ENCODE measurements at regions not wholly inside any gene's neighbourhood (a gene's known extent, or its start where the extent isn't known, plus 50 kb on each side); places are given as distances from the start of the nearest gene placed in this dataset.

GRCh38 chr9:29659736-29660135 lies 2086.5 kb upstream of the C9orf72 start:
- DNase-seq (ENCODE audit: low read depth in 2 of 2) = no peak

GRCh38 chr9:29668732-29669131 lies 2095.5 kb upstream of the C9orf72 start:
- no peak for DNase-seq (ENCODE audit: low read depth in 2 of 2)

DNA sequence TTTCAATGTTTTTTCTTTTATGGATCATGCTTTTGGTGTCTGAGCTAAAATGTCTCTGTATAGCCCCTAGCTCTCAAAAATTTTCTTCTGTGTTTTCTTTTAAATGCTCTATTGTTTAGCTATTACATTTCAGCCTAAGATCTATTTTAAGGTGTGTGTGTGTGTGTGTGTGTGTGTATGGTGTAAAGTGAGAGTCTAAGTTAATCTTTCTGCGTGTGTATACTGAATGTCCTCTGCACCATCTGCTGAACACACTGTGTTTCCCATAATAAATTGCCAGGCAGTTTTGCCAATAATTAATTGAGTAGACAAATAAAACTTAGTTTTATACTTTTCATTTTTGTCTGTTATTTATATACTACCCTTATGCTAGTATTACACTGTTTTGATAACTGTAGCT lies 2096.3 kb upstream of the C9orf72 start:
- no peak for DNase-seq (ENCODE audit: low read depth in 2 of 2)

DNA sequence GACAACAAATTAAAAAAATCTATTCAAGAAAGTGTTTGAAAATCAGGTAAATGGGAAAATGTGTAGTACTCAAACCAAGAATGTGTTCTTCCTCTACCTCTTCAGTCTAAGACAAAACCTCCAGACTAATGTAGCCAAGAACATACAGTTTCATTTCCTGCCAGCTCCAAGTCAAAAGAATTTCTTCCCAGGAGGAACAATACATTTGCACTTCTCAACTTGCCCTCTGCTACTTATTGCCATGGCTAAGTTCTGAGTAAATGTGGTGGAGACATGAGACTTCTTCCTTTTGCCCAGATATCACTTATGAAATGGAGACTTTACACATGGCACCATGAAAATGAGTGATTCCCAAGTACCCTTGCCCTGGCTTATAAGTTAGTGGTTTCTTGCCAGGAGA lies 2112.2 kb upstream of the C9orf72 start:
- DNase-seq (ENCODE audit: low read depth in 2 of 2) = no peak

DNA sequence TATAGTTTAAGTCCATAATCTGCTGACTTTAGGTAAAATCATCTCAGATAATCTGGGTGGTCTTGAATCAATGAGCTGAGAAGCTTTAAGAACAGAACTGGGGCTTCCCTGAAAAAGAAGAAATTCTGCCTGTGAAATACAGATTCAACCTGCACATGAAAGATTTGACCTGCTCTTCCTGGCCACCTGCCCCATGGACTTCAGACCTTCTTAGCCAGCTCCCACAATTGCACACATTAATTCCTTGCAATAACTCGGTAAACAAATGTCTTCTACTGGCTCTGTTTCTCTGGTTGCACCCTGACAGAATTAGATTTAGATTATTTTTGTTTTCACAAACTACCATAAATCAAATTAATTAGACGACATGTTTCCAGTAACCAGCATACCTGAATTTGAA lies 2117.9 kb upstream of the C9orf72 start:
- no peak for DNase-seq (ENCODE audit: low read depth in 2 of 2)

- DNase-seq (ENCODE audit: low read depth in 2 of 2) = no peak
Observed at GRCh38 chr9:29691758-29692407, 2118.6 kb upstream of the C9orf72 start.

DNA sequence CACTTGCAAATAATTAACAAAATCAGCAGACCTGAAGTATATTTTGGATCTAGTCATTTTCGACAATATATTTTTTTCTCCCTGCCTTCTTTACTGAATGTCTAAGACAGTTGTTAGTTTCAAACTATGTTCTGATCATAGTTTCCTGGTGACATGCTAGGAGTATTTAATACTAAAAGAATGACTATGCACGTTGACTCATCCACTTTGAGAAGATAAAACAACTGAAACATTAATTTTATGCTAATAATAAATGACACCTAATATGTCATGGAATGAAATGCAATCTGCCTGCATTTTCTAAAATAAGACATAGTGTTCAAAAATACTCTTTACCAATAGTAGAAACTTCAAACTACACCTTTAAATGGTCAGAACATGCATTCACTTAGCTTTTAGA lies 2123.7 kb upstream of the C9orf72 start:
- DNase-seq (ENCODE audit: low read depth in 2 of 2) = no peak

DNA sequence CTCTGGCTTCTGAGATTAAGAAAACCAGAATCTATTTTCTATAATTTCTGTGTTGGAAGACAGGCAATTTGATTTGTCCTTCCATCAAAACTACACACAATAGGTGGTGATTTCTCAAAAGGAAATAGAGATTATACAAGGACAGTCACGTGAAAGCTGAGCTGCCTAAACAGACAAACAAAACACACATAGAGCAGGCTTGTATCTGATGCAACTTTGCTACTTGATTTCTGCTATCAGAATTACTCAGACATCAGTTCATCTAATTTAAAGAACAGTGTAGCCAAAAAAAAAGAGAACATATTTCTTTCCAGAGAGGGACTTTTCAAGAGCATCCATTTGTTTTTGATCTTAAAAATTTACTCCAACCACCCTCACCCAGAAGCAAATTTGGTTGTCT lies 2128.3 kb upstream of the C9orf72 start:
- DNase-seq (ENCODE audit: low read depth in 2 of 2) = no peak

GRCh38 chr9:29701971-29702370 lies 2128.7 kb upstream of the C9orf72 start:
- DNase-seq (ENCODE audit: low read depth in 2 of 2) = no peak

- no peak for DNase-seq (ENCODE audit: low read depth in 2 of 2)
Observed at GRCh38 chr9:29714860-29715259, 2141.6 kb upstream of the C9orf72 start.

DNA sequence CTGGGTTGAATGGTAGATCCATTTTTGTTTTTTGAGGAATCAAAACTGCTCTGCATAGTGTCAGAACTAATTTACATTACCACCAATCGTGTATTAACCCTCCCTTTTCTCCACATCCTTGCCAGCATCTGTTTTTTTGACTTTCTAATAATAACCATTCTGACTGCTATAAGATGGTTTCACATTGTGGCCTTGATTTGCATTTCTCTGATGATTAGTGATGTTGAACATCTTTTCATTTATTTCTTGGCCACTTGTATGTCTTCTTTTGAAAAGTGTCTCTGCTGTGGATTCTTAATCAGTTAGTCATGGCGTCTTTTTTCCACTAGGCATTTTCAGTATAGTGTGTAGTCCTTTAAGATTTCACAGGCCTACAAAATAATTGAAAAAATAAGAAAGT lies 2144.3 kb upstream of the C9orf72 start:
- no peak for DNase-seq (ENCODE audit: low read depth in 2 of 2)

DNA sequence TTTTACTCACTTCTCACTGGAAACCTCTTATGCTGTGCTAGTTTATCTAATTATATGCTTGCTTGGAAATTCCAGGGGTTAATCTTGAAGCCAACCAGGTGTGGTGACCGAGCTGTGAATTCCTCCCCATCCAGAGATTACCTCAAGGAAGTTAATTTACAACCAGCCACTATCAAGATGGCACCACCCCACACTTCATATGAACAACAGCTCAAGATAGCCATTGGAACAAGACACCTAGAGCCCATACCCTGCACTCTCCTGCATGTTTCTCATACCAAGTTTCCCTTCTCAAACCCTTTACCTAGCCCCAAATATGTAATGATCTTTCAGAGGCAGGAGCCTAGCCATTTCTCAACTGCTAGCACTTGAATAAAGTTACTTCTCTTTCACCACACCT lies 2156.9 kb upstream of the C9orf72 start:
- DNase-seq (ENCODE audit: low read depth in 2 of 2) = no peak

GRCh38 chr9:29740518-29740917 lies 2167.2 kb upstream of the C9orf72 start:
- no peak for DNase-seq (ENCODE audit: low read depth in 2 of 2)

DNA sequence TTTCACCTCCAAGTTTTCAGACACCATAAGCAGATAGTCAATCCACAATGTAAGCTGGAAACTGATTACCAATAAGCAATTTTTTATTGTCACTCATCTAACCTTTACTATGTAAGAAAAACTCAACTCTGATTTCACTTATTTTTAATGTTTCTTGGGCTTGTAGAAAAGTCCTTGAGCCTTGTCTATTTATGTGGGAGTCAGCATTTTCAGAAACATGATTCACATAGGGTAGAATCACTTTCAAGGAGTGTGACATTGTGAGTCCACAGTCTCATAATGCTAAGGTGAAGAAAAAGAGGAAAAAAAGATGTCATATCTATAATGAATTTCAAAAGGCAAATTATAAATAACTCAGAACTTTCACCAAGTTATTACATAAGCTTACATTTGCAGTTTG lies 2167.9 kb upstream of the C9orf72 start:
- DNase-seq (ENCODE audit: low read depth in 2 of 2) = no peak

GRCh38 chr9:29750062-29750461 lies 2176.8 kb upstream of the C9orf72 start:
- no peak for DNase-seq (ENCODE audit: low read depth in 2 of 2)

GRCh38 chr9:29751226-29751625 lies 2177.9 kb upstream of the C9orf72 start:
- no peak for DNase-seq (ENCODE audit: low read depth in 2 of 2)

- no peak for DNase-seq (ENCODE audit: low read depth in 2 of 2)
Observed at GRCh38 chr9:29753638-29754037, 2180.4 kb upstream of the C9orf72 start.

DNA sequence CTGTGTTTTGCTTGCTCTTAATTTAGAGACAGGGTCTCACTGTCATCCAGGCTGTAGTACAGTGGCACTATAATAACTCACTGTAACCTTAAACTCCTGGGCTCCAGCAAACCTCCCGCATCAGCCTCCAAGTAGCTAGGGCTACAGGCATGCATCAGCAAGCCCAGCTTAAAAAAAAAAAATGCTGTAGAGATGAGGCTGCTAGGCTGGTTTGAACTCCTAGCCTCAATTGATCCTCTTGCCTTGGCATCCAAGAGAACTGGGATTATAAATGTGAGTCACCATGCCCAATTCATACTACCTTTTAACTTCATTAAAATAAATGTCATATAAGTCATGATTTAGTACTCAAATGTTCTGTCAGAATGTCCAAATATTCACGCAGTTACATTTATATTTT lies 2195.7 kb upstream of the C9orf72 start:
- DNase-seq (ENCODE audit: low read depth in 2 of 2) = no peak

- no peak for DNase-seq (ENCODE audit: low read depth in 2 of 2)
Observed at GRCh38 chr9:29773676-29774075, 2200.4 kb upstream of the C9orf72 start.

DNA sequence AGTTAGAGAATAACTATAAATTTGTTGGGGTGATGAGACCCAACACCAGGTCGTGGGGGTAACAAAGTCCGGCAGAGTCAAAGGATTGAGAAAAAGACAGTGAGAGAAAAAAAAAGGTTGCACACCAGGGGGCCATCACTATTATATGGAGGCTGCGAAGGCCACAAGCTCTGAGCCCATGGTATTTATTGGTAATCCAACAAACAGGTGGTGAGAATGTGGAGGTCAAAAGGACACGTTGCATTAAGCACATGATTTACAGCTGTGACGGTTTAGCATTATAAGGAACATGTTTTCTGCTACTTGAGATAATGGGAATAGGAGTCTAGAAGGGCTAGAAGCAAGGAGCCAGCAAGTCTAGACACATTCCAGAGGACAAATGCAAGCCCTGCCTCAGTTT lies 2202.2 kb upstream of the C9orf72 start:
- no peak for DNase-seq (ENCODE audit: low read depth in 2 of 2)

DNA sequence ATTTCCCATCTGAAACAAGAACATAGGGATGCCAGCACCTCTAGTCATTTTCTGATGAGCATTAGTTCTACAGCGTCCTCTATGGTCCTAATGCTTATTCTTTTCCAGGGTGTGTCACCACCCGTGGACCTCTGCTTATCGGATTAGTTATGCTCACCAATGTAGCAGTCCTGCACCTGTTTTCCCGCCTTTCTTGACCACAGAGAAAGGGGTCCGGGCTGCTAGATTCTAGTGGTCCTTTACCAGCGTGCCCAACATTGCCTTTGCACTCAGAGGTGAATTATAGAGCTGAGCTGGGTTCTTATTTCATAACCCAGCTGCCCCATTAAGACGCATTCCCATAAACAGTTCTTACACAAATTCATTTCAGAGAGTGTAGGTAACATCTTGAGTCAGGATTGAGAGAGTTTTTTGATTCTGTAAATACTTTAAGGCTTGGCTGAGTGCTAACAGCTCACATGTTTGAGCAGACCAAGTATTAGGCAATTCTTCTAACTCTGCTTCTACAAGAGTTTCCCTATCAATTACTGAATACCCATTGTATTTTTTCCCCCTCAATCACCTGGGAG lies 2205.1 kb upstream of the C9orf72 start:
- no peak for DNase-seq (ENCODE audit: low read depth in 2 of 2)

DNA sequence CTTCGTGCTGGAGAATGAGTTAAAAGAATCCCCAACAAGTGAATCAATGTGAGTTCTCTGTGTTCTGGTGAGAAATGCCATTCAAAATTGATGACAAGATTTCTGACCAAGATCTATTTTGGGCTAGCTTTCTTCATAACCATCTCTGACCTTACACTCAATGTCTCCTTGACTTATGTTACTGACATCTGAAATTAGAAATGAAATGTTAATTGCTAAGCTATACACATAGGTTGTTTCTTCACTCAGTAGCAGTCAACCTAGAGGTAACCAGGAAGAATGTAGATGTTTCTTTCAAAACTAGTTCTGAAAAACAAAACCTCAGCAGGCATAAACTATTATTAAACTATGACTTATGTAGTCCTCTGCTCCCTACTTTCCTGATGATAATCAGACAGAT lies 2220.7 kb upstream of the C9orf72 start:
- DNase-seq (ENCODE audit: low read depth in 2 of 2) = no peak

DNA sequence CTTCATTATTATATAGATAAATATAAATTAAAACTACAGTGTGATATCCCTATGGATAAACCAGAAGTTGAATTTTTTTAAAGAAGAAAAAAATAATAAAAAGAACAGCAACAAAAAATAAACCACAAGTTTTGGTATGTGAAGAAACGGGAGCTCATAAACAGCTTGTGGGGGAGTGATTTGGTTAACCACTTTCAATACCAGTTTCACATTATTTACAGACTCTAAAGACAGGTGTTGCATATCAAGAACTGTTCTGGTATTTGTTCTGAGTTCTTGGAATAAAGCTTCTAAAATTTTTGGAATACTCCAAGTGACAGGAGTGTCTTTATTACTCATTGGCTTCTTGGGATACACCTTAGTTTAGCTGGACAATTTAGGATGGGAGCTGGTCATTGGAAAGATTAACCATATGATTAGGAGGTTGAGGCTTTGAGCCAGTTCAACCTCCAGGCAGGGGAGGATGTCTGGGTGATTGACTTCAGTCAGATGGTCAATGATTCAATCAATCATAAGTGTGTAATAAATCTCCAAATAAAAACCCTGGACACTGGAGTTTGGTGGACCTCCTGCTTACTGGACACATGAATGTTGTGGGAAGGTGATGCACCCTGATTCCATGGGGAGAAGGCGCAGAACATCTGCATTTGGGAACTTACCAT lies 2223.1 kb upstream of the C9orf72 start:
- DNase-seq (ENCODE audit: low read depth in 2 of 2) = no peak

DNA sequence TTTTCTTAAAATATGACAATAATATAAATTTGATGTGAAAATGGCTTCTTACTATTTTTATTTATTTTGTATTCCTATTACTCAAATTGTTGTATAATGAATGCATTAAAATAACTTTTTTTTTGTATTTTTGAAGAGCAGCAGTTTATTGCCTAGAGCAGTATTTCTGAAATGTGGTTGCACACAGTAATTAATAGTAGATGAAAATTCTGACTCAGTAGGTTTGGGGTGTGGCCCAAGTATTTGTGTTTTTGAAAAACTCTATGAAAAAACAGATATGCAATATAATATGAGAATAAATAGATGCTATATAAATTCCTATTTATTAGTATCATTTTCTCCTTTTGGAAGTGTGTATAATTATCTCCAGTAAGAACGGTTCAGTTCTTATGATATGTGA lies 2225.3 kb upstream of the C9orf72 start:
- no peak for DNase-seq (ENCODE audit: low read depth in 2 of 2)

All from stimulated activated CD4-positive, alpha-beta T cell treated with anti-CD3 and anti-CD28 coated beads, Interleukin-15, amount 100 ng/mL, for 48 hours (primary cell).